Esophagus squamous epithelium (tissue), 5 donors: ENCODE measurements at regions not wholly inside any gene's neighbourhood (a gene's known extent, or its start where the extent isn't known, plus 50 kb on each side); places are given as distances from the start of the nearest gene placed in this dataset.

Experiments
- DNase-seq: peaks from one replicate; lab custom pipeline; 2025; lab: John Stamatoyannopoulos, UW
- H3K27ac ChIP-seq, 4 donors: fragments of 200-600 bp; sonication (generic); one replicate each; pipeline ENCODE4 v1.5.1; 2016 to 2019; ENCODE audit warnings: mild to moderate bottlenecking in 1 of 4
- H3K27me3 ChIP-seq, 4 donors: fragments of 200-600 bp; sonication (generic); 1 replicate in 3 of 4; 2 replicates in 1 of 4; pipeline versions ENCODE4 v1.5.1 to v1.6.0; 2017 to 2021; ENCODE audit warnings: antibody characterized with exemption in 1 of 4
- H3K36me3 ChIP-seq, 3 donors: fragments of 200-600 bp; sonication (generic); one replicate each; pipeline ENCODE4 v1.5.1; 2016 to 2019
- H3K4me1 ChIP-seq, 3 donors: fragments of 200-600 bp; sonication (generic); one replicate each; pipeline ENCODE4 v1.5.1; 2017 to 2019
- H3K4me3 ChIP-seq, 4 donors: fragments of 200-600 bp; sonication (generic); 1 replicate in 3 of 4; 2 replicates in 1 of 4; pipeline ENCODE4 v1.5.1; 2016 to 2019; ENCODE audit warnings: mild to moderate bottlenecking in 2 of 4, moderate library complexity in 1 of 4
- H3K9me3 ChIP-seq, 3 donors: fragments of 200-600 bp; sonication (generic); one replicate each; pipeline ENCODE4 v1.5.1; 2016 to 2019
- POLR2A ChIP-seq, 4 donors: fragments of 450-650 bp; IDR thresholded peaks; one replicate each; pipeline ENCODE4 v1.6.1; 2017; ENCODE audit warnings: antibody characterized with exemption in 4 of 4, mild to moderate bottlenecking in 4 of 4, moderate library complexity in 3 of 4
- WGBS, 2 donors: methylation state at CpG; one replicate each; pipeline ENCODE4 v1.1.5; 2018; 5-methylcytosine and 5-hydroxymethylcytosine counted together
- intact Hi-C: fragments of 100-400 bp; cut with DNase I; formaldehyde crosslinking; loops from one replicate; pipeline ENCODE4 v1.15.0; 2022
- TF ChIP-seq, protein P1 (sequence below), 6 experiments: fragments of 450-650 bp in 4 of 6; fragments of 200-600 bp in 2 of 6; sonication (generic) in 2 of 6; IDR thresholded peaks; one replicate each; pipeline ENCODE4 v1.5.1; 2016 to 2019; ENCODE audit warnings: antibody characterized with exemption in 6 of 6, mild to moderate bottlenecking in 4 of 6, moderate library complexity in 4 of 6
- donor health status: DM: yes; HTN: yes; CAD: no.

DNA sequence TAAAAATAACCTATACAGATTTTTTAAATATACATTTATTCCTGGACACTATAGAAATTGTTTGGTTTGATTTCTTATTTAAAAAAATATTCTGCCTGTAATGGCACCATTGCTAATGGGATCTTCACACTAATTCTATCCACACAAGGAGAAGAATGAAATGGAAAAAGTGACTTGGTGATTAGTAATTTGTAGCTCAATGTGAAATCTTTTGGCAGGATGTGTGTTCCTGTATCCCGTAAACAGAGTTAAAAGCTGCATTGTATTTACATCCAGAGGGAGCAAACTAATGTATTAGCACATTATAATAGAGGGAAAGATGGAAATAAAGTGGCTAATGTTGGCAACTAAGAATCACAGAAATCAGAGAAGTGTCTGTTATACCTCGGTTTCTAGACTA lies 1455.3 kb upstream of the FLRT2 start:
- H3K36me3 ChIP-seq, result no peaks in the 10 kb centered on the region
- no peak overlapping the region for H3K4me3 ChIP-seq
- intact Hi-C loops, result no loop called here
- TF ChIP-seq, protein P1, sequence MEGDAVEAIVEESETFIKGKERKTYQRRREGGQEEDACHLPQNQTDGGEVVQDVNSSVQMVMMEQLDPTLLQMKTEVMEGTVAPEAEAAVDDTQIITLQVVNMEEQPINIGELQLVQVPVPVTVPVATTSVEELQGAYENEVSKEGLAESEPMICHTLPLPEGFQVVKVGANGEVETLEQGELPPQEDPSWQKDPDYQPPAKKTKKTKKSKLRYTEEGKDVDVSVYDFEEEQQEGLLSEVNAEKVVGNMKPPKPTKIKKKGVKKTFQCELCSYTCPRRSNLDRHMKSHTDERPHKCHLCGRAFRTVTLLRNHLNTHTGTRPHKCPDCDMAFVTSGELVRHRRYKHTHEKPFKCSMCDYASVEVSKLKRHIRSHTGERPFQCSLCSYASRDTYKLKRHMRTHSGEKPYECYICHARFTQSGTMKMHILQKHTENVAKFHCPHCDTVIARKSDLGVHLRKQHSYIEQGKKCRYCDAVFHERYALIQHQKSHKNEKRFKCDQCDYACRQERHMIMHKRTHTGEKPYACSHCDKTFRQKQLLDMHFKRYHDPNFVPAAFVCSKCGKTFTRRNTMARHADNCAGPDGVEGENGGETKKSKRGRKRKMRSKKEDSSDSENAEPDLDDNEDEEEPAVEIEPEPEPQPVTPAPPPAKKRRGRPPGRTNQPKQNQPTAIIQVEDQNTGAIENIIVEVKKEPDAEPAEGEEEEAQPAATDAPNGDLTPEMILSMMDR (IDR thresholded peaks at IDR 0.05), result no peak
- no peak for TF ChIP-seq POLR2A (IDR thresholded peaks at IDR 0.05)
- H3K27me3 ChIP-seq, result no peaks in the 10 kb centered on the region
- H3K9me3 ChIP-seq, result no peaks in the 10 kb centered on the region
- 58 to 60% methylated on average over 2 of the region's 2 CpGs for WGBS, 2 donors
- no peak for DNase-seq
- H3K4me1 ChIP-seq, result no peaks in the 10 kb centered on the region
- H3K27ac ChIP-seq, result no peak overlapping the region

GRCh38 chr14:84080944-84081343 lies 1449.0 kb upstream of the FLRT2 start:
- no peak overlapping the region for H3K27ac ChIP-seq
- no peaks in the 10 kb centered on the region for H3K9me3 ChIP-seq
- no peak for DNase-seq
- peaks cover 0 to 56% (median 3%) of the 10 kb centered on the region in 3 donors for H3K4me1 ChIP-seq
- H3K36me3 ChIP-seq, result no peaks in the 10 kb centered on the region
- no peak overlapping the region for H3K4me3 ChIP-seq
- H3K27me3 ChIP-seq, result no peaks in the 10 kb centered on the region
- TF ChIP-seq POLR2A (IDR thresholded peaks at IDR 0.05), result no peak
- TF ChIP-seq, protein P1 (IDR thresholded peaks at IDR 0.05), result no peak
- intact Hi-C loops, result no loop called here
- WGBS, 2 donors, result 29 to 58% methylated on average over 1 of the region's 1 CpG

DNA sequence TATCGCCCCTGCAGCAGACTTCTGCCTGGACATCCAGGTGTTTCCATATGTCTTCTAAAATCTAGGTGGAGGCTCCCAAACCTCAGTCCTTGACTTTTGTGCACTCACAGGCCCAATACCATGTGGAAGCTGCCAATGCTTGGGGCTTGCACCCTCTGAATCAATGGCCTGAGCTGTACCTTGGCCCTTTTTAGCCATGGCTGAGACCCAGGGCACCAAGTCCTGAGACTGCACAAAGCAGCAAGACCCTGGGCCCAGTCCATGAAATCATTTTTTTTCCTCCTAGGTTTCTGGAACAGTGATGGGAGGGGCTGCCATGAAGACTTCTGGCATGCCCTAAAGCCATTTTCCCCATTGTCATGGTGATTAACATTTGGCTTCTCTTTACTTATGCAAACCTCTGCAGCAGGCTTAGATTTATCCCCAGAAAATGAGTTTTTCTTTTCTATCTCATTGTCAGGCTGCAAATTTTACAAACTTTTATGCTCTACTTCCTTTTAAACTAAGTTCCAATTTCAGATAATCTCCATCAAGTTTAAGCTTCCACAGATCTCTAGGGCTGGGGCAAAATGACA lies 1445.8 kb upstream of the FLRT2 start:
- H3K27me3 ChIP-seq, result no peaks in the 10 kb centered on the region
- intact Hi-C loops, result no loop called here
- peaks cover 0 to 69% (median 3%) of the 10 kb centered on the region in 3 donors for H3K4me1 ChIP-seq
- no peaks in the 10 kb centered on the region for H3K36me3 ChIP-seq
- no peak for DNase-seq
- WGBS, 2 donors, result 33% methylated on average over 1 of the region's 1 CpG; no CpG with 5 or more reads in 1 of the 2 donors
- TF ChIP-seq POLR2A (IDR thresholded peaks at IDR 0.05), result no peak
- TF ChIP-seq, protein P1 (IDR thresholded peaks at IDR 0.05), result no peak
- no peak overlapping the region for H3K27ac ChIP-seq
- H3K9me3 ChIP-seq, result no peaks in the 10 kb centered on the region
- H3K4me3 ChIP-seq, result no peak overlapping the region

GRCh38 chr14:84085493-84085892 lies 1444.5 kb upstream of the FLRT2 start:
- Histone ChIP-seq H3K9me3 (no peaks in the 10 kb centered on the region), H3K27ac (peak overlapping the region in 1 of 4 donors; percentile 54), H3K27me3 (no peaks in the 10 kb centered on the region), H3K4me1 (peaks cover 0 to 64% (median 3%) of the 10 kb centered on the region in 3 donors), H3K36me3 (no peaks in the 10 kb centered on the region), H3K4me3 (no peak overlapping the region)
- intact Hi-C loops, result no loop called here
- no peak for DNase-seq
- TF ChIP-seq POLR2A (IDR thresholded peaks at IDR 0.05), result no peak
- TF ChIP-seq, protein P1 (IDR thresholded peaks at IDR 0.05), result no peak

- Histone ChIP-seq H3K27ac (peak overlapping the region in 1 of 4 donors; percentile 45), H3K27me3 (no peaks in the 10 kb centered on the region), H3K4me1 (peaks cover 0 to 58% (median 3%) of the 10 kb centered on the region in 3 donors), H3K9me3 (no peaks in the 10 kb centered on the region), H3K4me3 (no peak overlapping the region), H3K36me3 (no peaks in the 10 kb centered on the region)
- no peak for DNase-seq
- TF ChIP-seq, protein P1 (IDR thresholded peaks at IDR 0.05), result no peak
- no peak for TF ChIP-seq POLR2A (IDR thresholded peaks at IDR 0.05)
- intact Hi-C loops, result no loop called here
- 81 to 85% methylated on average over 4 of the region's 4 CpGs for WGBS, 2 donors
These were observed 1443.2 kb upstream of the FLRT2 start for GRCh38 chr14:84086714-84087113.
